ENCODE measurements at regions not wholly inside any gene's neighbourhood (a gene's known extent, or its start where the extent isn't known, plus 50 kb on each side); places are given as distances from the start of the nearest gene placed in this dataset.

GRCh38 chr9:22574740-22575139, 128.1 kb downstream of the DMRTA1 start:
- DNase-seq (ENCODE audit: low spot score): no peak
- no peak overlapping the region for H3K4me2 ChIP-seq (ENCODE audit: low read length)
- no peaks in the 10 kb centered on the region for H3K79me2 ChIP-seq (ENCODE audit: insufficient read depth, low read depth, low read length)
- H3K27ac ChIP-seq (ENCODE audit: low read depth, low read length, poor library complexity, severe bottlenecking): no peak overlapping the region
- BruUV-seq (replicated peaks): no TSS peak
- H2AFZ ChIP-seq (ENCODE audit: low read length): no peak overlapping the region
- intact Hi-C loops (cut with micrococcal nuclease; ENCODE audit: unreplicated experiment): no loop called here
- POLR2A ChIA-PET: interaction anchor here (0.8 to 1.3 kb wide), 2 partner anchors 103 to 424 kb away, joined by 4 read pairs; no protein-coding TSS in a partner anchor
- CTCF ChIA-PET (ENCODE audit: unreplicated experiment): no interaction called here
- TF ChIP-seq EZH2phosphoT487 (IDR thresholded peaks at IDR 0.05; ENCODE audit: borderline replicate concordance, low read depth, low read length) (no peak), CTCF (conservative IDR thresholded peaks at IDR 0.05; ENCODE audit: low read length) (no peak)
- H4K20me1 ChIP-seq (ENCODE audit: insufficient read depth, low read length): no peaks in the 10 kb centered on the region
- H3K9me2 ChIP-seq (ENCODE audit: insufficient read depth, low read length): no peaks in the 10 kb centered on the region
- peaks cover 25% of the 10 kb centered on the region for H3K9me3 ChIP-seq (ENCODE audit: low read length)
- H3K4me3 ChIP-seq (ENCODE audit: low read depth, low read length, poor library complexity, severe bottlenecking): no peak overlapping the region
- no peaks in the 10 kb centered on the region; the same call in 1 of the 2 replicates for H3K36me3 ChIP-seq (ENCODE audit: insufficient read depth, low read length)
- no peaks in the 10 kb centered on the region for H3K4me1 ChIP-seq (ENCODE audit: insufficient read depth, low read length, poor library complexity, severe bottlenecking)

GRCh38 chr9:22580788-22581187, 134.2 kb downstream of the DMRTA1 start:
- intact Hi-C loops (cut with micrococcal nuclease; ENCODE audit: unreplicated experiment): no loop called here
- Histone ChIP-seq H3K4me1 (ENCODE audit: insufficient read depth, low read length, poor library complexity, severe bottlenecking) (no peaks in the 10 kb centered on the region), H3K36me3 (ENCODE audit: insufficient read depth, low read length) (no peaks in the 10 kb centered on the region; the same call in 1 of the 2 replicates), H2AFZ (ENCODE audit: low read length) (no peak overlapping the region), H3K9me3 (ENCODE audit: low read length) (peaks cover 10% of the 10 kb centered on the region), H3K9me2 (ENCODE audit: insufficient read depth, low read length) (no peaks in the 10 kb centered on the region), H4K20me1 (ENCODE audit: insufficient read depth, low read length) (no peaks in the 10 kb centered on the region), H3K27ac (ENCODE audit: low read depth, low read length, poor library complexity, severe bottlenecking) (no peak overlapping the region), H3K4me3 (ENCODE audit: low read depth, low read length, poor library complexity, severe bottlenecking) (no peak overlapping the region), H3K79me2 (ENCODE audit: insufficient read depth, low read depth, low read length) (no peaks in the 10 kb centered on the region), H3K4me2 (ENCODE audit: low read length) (no peak overlapping the region)
- CTCF ChIA-PET (ENCODE audit: unreplicated experiment): no interaction called here
- no peak for DNase-seq (ENCODE audit: low spot score)
- TF ChIP-seq CTCF (conservative IDR thresholded peaks at IDR 0.05; ENCODE audit: low read length): no peak
- no peak for TF ChIP-seq EZH2phosphoT487 (IDR thresholded peaks at IDR 0.05; ENCODE audit: borderline replicate concordance, low read depth, low read length)
- POLR2A ChIA-PET: interaction anchor here (0.5 to 1.7 kb wide), 2 partner anchors 66 to 573 kb away, joined by 3 to 5 read pairs; no protein-coding TSS in a partner anchor
- BruUV-seq (replicated peaks): no TSS peak

- CTCF ChIA-PET (ENCODE audit: unreplicated experiment): no interaction called here
- no peak overlapping the region for H3K4me2 ChIP-seq (ENCODE audit: low read length)
- H3K36me3 ChIP-seq (ENCODE audit: insufficient read depth, low read length): no peaks in the 10 kb centered on the region; the same call in 1 of the 2 replicates
- POLR2A ChIA-PET: interaction anchor here (0.5 to 0.7 kb wide), 2 partner anchors 15 to 46 kb away, joined by 3 to 4 read pairs; no protein-coding TSS in a partner anchor
- no peaks in the 10 kb centered on the region for H3K79me2 ChIP-seq (ENCODE audit: insufficient read depth, low read depth, low read length)
- no peaks in the 10 kb centered on the region for H4K20me1 ChIP-seq (ENCODE audit: insufficient read depth, low read length)
- H3K4me3 ChIP-seq (ENCODE audit: low read depth, low read length, poor library complexity, severe bottlenecking): no peak overlapping the region
- intact Hi-C loops (cut with micrococcal nuclease; ENCODE audit: unreplicated experiment): no loop called here
- H3K4me1 ChIP-seq (ENCODE audit: insufficient read depth, low read length, poor library complexity, severe bottlenecking): no peaks in the 10 kb centered on the region
- no peak overlapping the region for H2AFZ ChIP-seq (ENCODE audit: low read length)
- no peak overlapping the region for H3K27ac ChIP-seq (ENCODE audit: low read depth, low read length, poor library complexity, severe bottlenecking)
- BruUV-seq (replicated peaks): no TSS peak
- no peak for DNase-seq (ENCODE audit: low spot score)
- TF ChIP-seq EZH2phosphoT487 (IDR thresholded peaks at IDR 0.05; ENCODE audit: borderline replicate concordance, low read depth, low read length) (no peak), CTCF (conservative IDR thresholded peaks at IDR 0.05; ENCODE audit: low read length) (no peak)
- H3K9me2 ChIP-seq (ENCODE audit: insufficient read depth, low read length): no peaks in the 10 kb centered on the region
- H3K9me3 ChIP-seq (ENCODE audit: low read length): peaks cover 10% of the 10 kb centered on the region
Measured at GRCh38 chr9:22582221-22582620, 135.6 kb downstream of the DMRTA1 start.

All from OCI-LY7 (cell line).